Kidney (tissue), 13 donors: ENCODE measurements at regions not wholly inside any gene's neighbourhood (a gene's known extent, or its start where the extent isn't known, plus 50 kb on each side); places are given as distances from the start of the nearest gene placed in this dataset.
A peak's percentile ranks its signal among the peaks of the same experiment; 100 is the strongest.

Source experiments
- DNase-seq, 5 donors: peaks; one replicate each; pipeline ENCODE4 v3.0.0-alpha.2; 2013 to 2020
- FAIRE-seq: peaks from 2 replicates; lab custom pipeline; 2012; peaks lifted over from hg19 to GRCh38; lab: Jason Lieb, UNC
- H3K27ac ChIP-seq, 2 donors: one replicate each; pipeline ENCODE4 v1.7.0; 2013; ENCODE audit warnings: low read depth in 2 of 2, low read length in 2 of 2, inconsistent platforms in 1 of 2
- H3K27me3 ChIP-seq: one replicate; pipeline ENCODE4 v1.7.1; 2013; ENCODE audit warnings: low read length, inconsistent platforms; ENCODE audit not compliant: control insufficient read depth, insufficient read depth
- H3K36me3 ChIP-seq, 3 donors: one replicate each; pipeline versions ENCODE4 v1.7.0 to v1.7.1; 2013; ENCODE audit warnings: low read length in 3 of 3, control low read depth in 1 of 3, inconsistent platforms in 1 of 3; ENCODE audit not compliant: insufficient read depth in 3 of 3, control insufficient read depth in 2 of 3
- H3K4me1 ChIP-seq, 3 donors: one replicate each; pipeline versions ENCODE4 v1.7.0 to v1.7.1; 2013; ENCODE audit warnings: low read length in 3 of 3, inconsistent platforms in 1 of 3, low read depth in 1 of 3; ENCODE audit not compliant: control insufficient read depth in 2 of 3, insufficient read depth in 2 of 3
- H3K4me3 ChIP-seq, 3 donors: one replicate each; pipeline versions ENCODE4 v1.7.0 to v1.8.1; 2013; ENCODE audit warnings: low read length in 3 of 3, control low read depth in 1 of 3, inconsistent platforms in 1 of 3
- H3K9ac ChIP-seq, 3 donors: one replicate each; pipeline versions ENCODE4 v1.7.0 to v1.7.1; 2013; ENCODE audit warnings: low read length in 3 of 3, control low read depth in 1 of 3, inconsistent platforms in 1 of 3
- H3K9me3 ChIP-seq, 3 donors: one replicate each; pipeline versions ENCODE4 v1.7.0 to v1.7.1; 2013; ENCODE audit warnings: low read length in 3 of 3, control low read depth in 1 of 3, inconsistent platforms in 1 of 3; ENCODE audit not compliant: control insufficient read depth in 2 of 3, insufficient read depth in 1 of 3
- CTCF ChIP-seq: IDR thresholded peaks from 3 replicates; pipeline ENCODE4 v1.5.1; 2012; ENCODE audit warnings: mild to moderate bottlenecking, moderate library complexity, borderline replicate concordance; ENCODE audit not compliant: insufficient read depth; ENCODE audit errors: extremely low read depth
- intact Hi-C: fragments of 100-400 bp; cut with DNase I; formaldehyde crosslinking; loops from one replicate; pipeline ENCODE4 v1.11.1; 2022
- donor health status: control.
- donor health status: control.
- donor health status: control.
- donor health status: control.
- donor health status: control.
- donor health status: DM: yes; HTN: yes; CAD: no.
- donor health status: Normal renal cell carcinoma (clear cell type).

- intact Hi-C loops: no loop called here
- no peak overlapping the region for H3K9ac ChIP-seq
- no peak for TF ChIP-seq CTCF
- FAIRE-seq (no peak), DNase-seq (peak in 1 of 5 donors; percentile 58)
- H3K27ac ChIP-seq: no peak overlapping the region
- H3K4me3 ChIP-seq: no peak overlapping the region
- H3K27me3 ChIP-seq: no peaks in the 10 kb centered on the region
- no peaks in the 10 kb centered on the region for H3K4me1 ChIP-seq
- H3K36me3 ChIP-seq: no peaks in the 10 kb centered on the region
- H3K9me3 ChIP-seq: no peaks in the 10 kb centered on the region
These were observed 634.2 kb downstream of the ANKRD7 start for GRCh38 chr7:118858651-118859149.

GRCh38 chr7:118861581-118861980 lies 637.1 kb downstream of the ANKRD7 start:
- Histone ChIP-seq H3K4me3 (no peak overlapping the region), H3K27me3 (no peaks in the 10 kb centered on the region), H3K36me3 (no peaks in the 10 kb centered on the region), H3K27ac (no peak overlapping the region), H3K9ac (no peak overlapping the region), H3K9me3 (no peaks in the 10 kb centered on the region), H3K4me1 (no peaks in the 10 kb centered on the region)
- FAIRE-seq: no peak
- no peak for DNase-seq
- TF ChIP-seq CTCF: no peak
- intact Hi-C loops: no loop called here

DNA sequence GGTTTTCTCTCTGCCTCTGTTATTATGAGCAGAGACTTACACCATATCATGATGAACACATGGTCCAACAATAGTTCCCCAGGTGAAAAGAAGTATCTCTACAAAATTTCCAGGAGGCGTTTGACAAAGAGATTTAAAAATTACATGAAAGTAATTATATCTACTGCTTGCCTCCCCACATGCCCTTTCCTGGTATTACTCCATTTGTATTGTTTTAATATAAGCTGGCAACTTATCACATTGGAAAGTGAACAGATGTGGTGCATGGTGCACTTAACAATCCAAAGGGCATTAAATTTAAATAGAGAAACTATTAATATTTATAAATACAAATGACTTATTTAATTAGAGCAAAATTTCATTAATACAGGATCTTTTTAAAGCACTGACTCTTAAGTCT lies 638.2 kb downstream of the ANKRD7 start:
- Histone ChIP-seq H3K27ac (no peak overlapping the region), H3K36me3 (no peaks in the 10 kb centered on the region), H3K27me3 (no peaks in the 10 kb centered on the region), H3K9ac (no peak overlapping the region), H3K9me3 (no peaks in the 10 kb centered on the region), H3K4me1 (no peaks in the 10 kb centered on the region), H3K4me3 (no peak overlapping the region)
- no peak for TF ChIP-seq CTCF
- intact Hi-C loops: no loop called here
- no peak for FAIRE-seq
- no peak for DNase-seq

- no peak overlapping the region for H3K4me3 ChIP-seq
- FAIRE-seq (no peak), DNase-seq (no peak)
- no peaks in the 10 kb centered on the region for H3K9me3 ChIP-seq
- no peaks in the 10 kb centered on the region for H3K27me3 ChIP-seq
- no peak for TF ChIP-seq CTCF
- no peak overlapping the region for H3K9ac ChIP-seq
- no peaks in the 10 kb centered on the region for H3K4me1 ChIP-seq
- H3K27ac ChIP-seq: no peak overlapping the region
- intact Hi-C loops: no loop called here
- no peaks in the 10 kb centered on the region for H3K36me3 ChIP-seq
These were observed 639.5 kb downstream of the ANKRD7 start for GRCh38 chr7:118863966-118864365.
